ENCODE measurements at regions not wholly inside any gene's neighbourhood (a gene's known extent, or its start where the extent isn't known, plus 50 kb on each side); places are given as distances from the start of the nearest gene placed in this dataset.

GRCh38 chr11:8329336-8329735 lies 65.7 kb upstream of the LMO1 start (continued):
- no peak for TF ChIP-seq MAX (IDR thresholded peaks at IDR 0.05)
- no peak for TF ChIP-seq SP2 (IDR thresholded peaks at IDR 0.05; ENCODE audit: low read length)

Data from H1 (cell line).